ENCODE measurements at regions not wholly inside any gene's neighbourhood (a gene's known extent, or its start where the extent isn't known, plus 50 kb on each side); places are given as distances from the start of the nearest gene placed in this dataset.

- no peak for DNase-seq (ENCODE audit: low read depth)
Observed at GRCh38 chr14:65250162-65250495, 147.8 kb upstream of the MAX start.

- DNase-seq (ENCODE audit: low read depth), result no peak
Observed at GRCh38 chr14:65251213-65251612, 148.9 kb upstream of the MAX start.

- no peak for DNase-seq (ENCODE audit: low read depth)
Observed at GRCh38 chr14:65252482-65253255, 150.4 kb upstream of the MAX start.

- no peak for DNase-seq (ENCODE audit: low read depth)
Observed at GRCh38 chr14:65255029-65255545, 152.8 kb upstream of the MAX start.

GRCh38 chr14:65255583-65256461 is 153.5 kb upstream of the MAX start:
- DNase-seq (ENCODE audit: low read depth), result no peak

- DNase-seq (ENCODE audit: low read depth), result no peak
Observed at GRCh38 chr14:65256714-65257113, 154.4 kb upstream of the MAX start.

- no peak for DNase-seq (ENCODE audit: low read depth)
Observed at GRCh38 chr14:65257425-65257824, 155.1 kb upstream of the FUT8 start.

- no peak for DNase-seq (ENCODE audit: low read depth)
Observed at GRCh38 chr14:65258391-65258790, 154.1 kb upstream of the FUT8 start.

GRCh38 chr14:65259000-65259399 is 153.5 kb upstream of the FUT8 start:
- no peak for DNase-seq (ENCODE audit: low read depth)

GRCh38 chr14:65260786-65261185 is 151.7 kb upstream of the FUT8 start:
- DNase-seq (ENCODE audit: low read depth), result no peak

GRCh38 chr14:65261425-65261920 is 151.1 kb upstream of the FUT8 start:
- no peak for DNase-seq (ENCODE audit: low read depth)

- no peak for DNase-seq (ENCODE audit: low read depth)
Observed at GRCh38 chr14:65261946-65262345, 150.6 kb upstream of the FUT8 start.

GRCh38 chr14:65263177-65263788 is 149.2 kb upstream of the FUT8 start:
- DNase-seq (ENCODE audit: low read depth), result no peak

GRCh38 chr14:65267856-65268255 is 144.7 kb upstream of the FUT8 start:
- no peak for DNase-seq (ENCODE audit: low read depth)

- no peak for DNase-seq (ENCODE audit: low read depth)
Observed at GRCh38 chr14:65268594-65268993, 143.9 kb upstream of the FUT8 start.

- no peak for DNase-seq (ENCODE audit: low read depth)
Observed at GRCh38 chr14:65269732-65270131, 142.8 kb upstream of the FUT8 start.

GRCh38 chr14:65277027-65277426 is 135.5 kb upstream of the FUT8 start:
- DNase-seq (ENCODE audit: low read depth), result no peak

GRCh38 chr14:65277580-65278270 is 134.8 kb upstream of the FUT8 start:
- no peak for DNase-seq (ENCODE audit: low read depth)

- no peak for DNase-seq (ENCODE audit: low read depth)
Observed at GRCh38 chr14:65278589-65278988, 133.9 kb upstream of the FUT8 start.

GRCh38 chr14:65279510-65279909 is 133.0 kb upstream of the FUT8 start:
- DNase-seq (ENCODE audit: low read depth), result no peak

GRCh38 chr14:65279958-65280357 is 132.6 kb upstream of the FUT8 start:
- no peak for DNase-seq (ENCODE audit: low read depth)

- DNase-seq (ENCODE audit: low read depth), result no peak
Observed at GRCh38 chr14:65280653-65281052, 131.9 kb upstream of the FUT8 start.
